GM18520 (cell line): ENCODE measurements at regions not wholly inside any gene's neighbourhood (a gene's known extent, or its start where the extent isn't known, plus 50 kb on each side); places are given as distances from the start of the nearest gene placed in this dataset.

Experiments
- ATAC-seq: cut with Tn5 transposase; IDR thresholded peaks from one replicate; pipeline ENCODE4 v1.9.1; 2021; ENCODE audit not compliant: unreplicated experiment

DNA sequence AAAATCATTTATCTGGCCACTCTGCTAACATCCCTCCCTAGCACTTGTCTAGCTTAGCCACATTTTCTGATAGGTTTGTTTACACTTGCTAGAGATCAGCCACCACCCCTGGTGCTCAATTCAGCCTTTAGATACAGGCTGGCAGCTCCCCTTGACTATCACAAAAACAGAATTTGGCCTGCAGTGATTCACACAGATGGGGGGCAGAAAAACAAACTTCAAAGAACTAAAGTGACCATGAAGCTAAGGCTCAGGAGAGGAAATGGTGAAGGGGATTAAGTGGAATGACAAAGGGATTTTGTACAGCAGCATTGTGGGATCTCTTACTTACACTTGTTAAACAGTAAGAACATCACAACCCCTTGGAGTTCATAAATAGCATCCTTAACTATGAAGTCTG lies 1718.0 kb upstream of the PCDH7 start:
- no peak for ATAC-seq

- ATAC-seq = no peak
These were observed 1714.3 kb upstream of the PCDH7 start for GRCh38 chr4:29005838-29006237.

GRCh38 chr4:29009908-29010307 lies 1710.3 kb upstream of the PCDH7 start:
- ATAC-seq = no peak

DNA sequence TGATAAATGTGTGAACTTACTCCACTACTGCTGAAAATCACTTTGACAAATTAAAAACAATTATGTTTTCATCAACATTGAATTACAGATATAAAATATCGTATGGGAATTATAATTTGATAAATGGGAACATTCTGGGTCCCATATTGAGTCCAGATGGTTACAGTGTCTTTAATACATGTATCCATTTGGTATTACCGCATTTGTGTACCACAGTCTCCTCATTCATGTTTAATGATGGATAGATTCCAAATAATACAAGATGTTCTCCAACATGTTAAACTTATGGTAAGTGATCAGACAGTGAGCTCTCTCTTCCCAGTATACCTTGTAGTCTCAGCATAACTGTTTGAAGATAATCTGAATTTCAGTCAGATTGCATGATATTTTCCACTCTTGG lies 1706.8 kb upstream of the PCDH7 start:
- ATAC-seq = no peak

DNA sequence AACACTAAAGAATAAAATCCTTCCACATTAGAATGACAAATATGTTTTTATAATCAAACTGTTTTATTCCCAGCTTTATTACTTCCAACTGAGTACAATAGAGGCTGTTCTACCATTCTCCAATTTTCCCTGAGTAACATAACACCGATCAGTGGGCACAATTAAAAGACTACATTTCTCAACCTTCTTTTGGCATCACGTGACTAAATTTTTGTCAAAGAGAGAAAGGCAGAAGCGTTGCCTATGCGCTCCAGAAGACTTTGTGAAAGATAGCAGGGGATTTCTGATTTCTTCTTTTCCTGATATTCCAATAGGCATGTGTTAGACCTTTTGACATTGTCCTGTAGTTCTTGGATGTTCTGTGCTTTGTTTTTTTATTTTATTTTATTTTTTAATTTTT lies 1705.6 kb upstream of the PCDH7 start:
- no peak for ATAC-seq

GRCh38 chr4:29033703-29034102 lies 1686.5 kb upstream of the PCDH7 start:
- no peak for ATAC-seq

GRCh38 chr4:29037501-29037900 lies 1682.7 kb upstream of the PCDH7 start:
- ATAC-seq = no peak

DNA sequence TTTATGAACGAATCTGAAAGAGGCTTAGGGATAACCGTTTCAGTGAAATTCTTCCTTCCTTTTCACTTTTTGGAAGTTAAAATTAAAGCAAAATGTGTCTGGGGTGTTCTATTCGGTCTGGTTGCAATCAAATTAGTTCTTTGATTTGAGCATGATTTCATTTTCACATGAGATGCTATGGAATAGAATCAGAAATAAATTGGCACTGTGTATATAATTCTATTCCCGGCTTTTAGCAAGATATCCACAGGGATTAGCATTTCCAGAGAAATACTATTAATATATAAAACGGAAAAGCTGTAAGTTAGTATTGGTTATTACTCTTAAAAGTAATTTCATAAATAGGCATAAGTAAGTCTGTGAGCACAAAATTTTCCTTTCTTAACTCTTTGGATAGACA lies 1676.8 kb upstream of the PCDH7 start:
- no peak for ATAC-seq

- ATAC-seq = no peak
These were observed 1674.0 kb upstream of the PCDH7 start for GRCh38 chr4:29046186-29046585.

DNA sequence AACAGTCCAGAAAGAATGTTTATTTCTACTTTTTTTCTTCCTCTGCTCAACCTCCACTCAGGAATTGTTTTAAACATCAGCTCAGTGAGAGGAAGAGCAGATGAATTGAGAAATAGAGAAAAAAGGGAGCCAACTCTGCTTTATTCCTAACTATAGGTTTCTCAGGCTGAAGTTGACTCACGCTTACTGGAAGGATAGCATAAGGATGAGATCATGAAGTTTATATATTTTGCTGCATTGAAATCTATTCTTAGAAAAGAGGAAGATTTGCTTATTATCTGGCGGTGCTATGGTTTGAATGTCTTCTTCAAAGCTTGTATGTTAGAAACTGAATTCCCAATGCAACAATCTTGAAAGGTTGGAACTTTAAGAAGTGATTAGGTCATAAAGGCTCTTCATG lies 1673.4 kb upstream of the PCDH7 start:
- no peak for ATAC-seq

- no peak for ATAC-seq
These were observed 1672.7 kb upstream of the PCDH7 start for GRCh38 chr4:29047341-29048041.

DNA sequence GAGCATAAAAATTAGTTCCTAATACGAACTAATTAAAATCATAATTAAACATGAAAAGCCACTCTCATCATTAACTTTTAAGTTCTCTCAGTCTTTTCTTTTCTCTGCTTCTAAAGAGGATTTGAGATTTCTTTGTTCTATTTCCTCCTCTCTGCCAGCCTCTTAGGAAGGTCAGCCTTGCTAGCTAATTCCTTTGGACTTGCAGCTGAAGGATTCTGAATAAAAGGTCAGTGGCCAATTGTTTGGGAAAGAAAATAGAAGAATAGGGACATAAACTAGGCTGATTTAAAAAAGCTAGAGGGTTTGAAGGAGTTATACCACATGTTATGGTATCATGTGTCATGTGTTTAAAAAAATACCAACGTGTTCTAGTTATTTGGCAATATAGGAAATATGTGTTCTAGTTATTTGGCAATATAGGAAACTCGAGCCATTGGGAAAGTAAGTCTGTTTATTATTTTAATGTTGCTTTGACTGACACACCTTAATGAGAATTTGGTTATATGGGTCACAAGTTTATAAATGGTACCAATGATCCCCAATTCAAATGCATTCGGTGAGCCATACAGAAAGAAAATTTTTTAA lies 1668.7 kb upstream of the PCDH7 start:
- ATAC-seq = no peak

DNA sequence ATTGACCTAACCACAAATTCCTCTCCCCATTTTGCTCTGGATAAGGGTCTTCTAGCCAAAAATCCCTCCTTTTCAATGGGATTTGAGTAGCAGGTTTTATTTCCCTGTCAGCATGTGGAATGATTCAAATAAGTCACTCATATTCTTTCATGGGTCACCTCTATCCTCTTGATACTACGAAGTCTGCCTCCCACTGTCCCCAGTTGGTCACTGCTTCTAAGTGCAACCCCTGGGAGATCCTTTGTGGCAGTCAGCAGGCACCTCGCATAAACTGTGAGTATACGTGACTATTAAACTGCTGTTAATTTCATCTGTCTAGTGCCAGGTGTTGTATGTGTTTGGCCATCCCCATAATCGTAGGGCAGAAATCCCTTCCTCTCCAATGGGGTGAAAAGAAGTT lies 1667.9 kb upstream of the PCDH7 start:
- ATAC-seq = no peak

GRCh38 chr4:29058531-29058930 lies 1661.6 kb upstream of the PCDH7 start:
- ATAC-seq = no peak

DNA sequence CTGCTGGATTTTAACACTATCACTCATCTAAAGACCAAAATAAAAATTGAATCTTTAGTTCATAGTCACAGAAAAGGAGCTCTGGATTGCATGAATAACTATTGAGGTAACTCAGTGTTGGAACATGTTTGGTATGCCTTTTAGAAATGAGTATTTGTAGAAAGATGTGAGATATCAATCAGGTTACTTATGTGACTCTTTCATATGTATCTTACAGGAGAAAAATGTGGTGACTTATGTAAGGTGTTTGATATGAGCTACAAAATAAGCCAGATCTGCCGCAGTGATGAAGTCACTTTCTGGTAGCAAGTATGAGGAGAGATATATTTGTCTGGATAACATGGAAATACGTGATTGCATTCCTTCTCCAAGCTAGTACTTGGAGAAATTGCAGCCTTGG lies 1653.3 kb upstream of the PCDH7 start:
- ATAC-seq = no peak

GRCh38 chr4:29073571-29073970 lies 1646.6 kb upstream of the PCDH7 start:
- no peak for ATAC-seq

- no peak for ATAC-seq
These were observed 1644.8 kb upstream of the PCDH7 start for GRCh38 chr4:29075366-29075765.

DNA sequence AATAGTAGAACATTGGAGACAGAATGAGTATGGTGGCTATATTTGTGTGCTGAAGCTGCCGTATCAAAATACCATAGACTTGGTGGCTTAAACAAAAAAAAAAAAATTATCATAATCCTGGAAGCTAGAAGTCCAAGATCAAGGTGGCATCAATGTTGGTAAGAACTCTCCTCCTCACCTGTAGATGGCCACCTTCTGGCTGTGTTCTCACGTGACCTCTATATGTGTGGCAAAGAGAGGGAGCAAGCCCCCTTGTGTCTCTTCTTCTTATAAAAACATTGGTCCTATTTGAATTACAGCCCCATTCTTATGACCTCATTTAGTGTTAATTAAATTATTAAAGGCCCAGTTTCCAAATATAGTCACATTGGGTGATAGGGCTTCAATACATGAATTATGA lies 1640.9 kb upstream of the PCDH7 start:
- no peak for ATAC-seq

GRCh38 chr4:29081234-29081955 lies 1638.8 kb upstream of the PCDH7 start:
- ATAC-seq = no peak

GRCh38 chr4:29082684-29083083 lies 1637.5 kb upstream of the PCDH7 start:
- ATAC-seq = no peak

- ATAC-seq = no peak
These were observed 1634.4 kb upstream of the PCDH7 start for GRCh38 chr4:29085748-29086147.

DNA sequence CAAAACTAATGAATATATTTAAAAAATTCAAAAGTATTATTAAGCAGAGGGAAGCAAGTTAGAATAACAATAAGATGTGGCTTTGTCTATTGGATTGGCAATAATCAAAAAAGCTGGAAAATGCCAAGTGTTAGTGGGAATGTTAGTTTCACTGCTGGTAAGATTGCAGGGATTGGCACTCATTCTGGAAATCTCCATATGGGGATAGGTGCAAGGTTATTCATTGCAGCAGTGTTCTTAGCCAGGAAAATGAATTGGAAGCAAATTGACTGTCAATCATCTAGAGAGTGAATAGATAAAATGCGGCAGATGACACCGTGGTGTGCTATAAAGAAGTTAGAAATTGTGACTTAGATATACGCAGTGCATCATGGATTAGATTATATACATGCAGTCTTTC lies 1615.5 kb upstream of the PCDH7 start:
- no peak for ATAC-seq
